OCI-LY1 (cell line): ENCODE measurements at regions not wholly inside any gene's neighbourhood (a gene's known extent, or its start where the extent isn't known, plus 50 kb on each side); places are given as distances from the start of the nearest gene placed in this dataset.

Experiments
- H2AFZ ChIP-seq: fragments of 200-600 bp; sonication (generic), shearing (Covaris generic); 2 replicates; pipeline ENCODE4 v1.6.0; 2014; ENCODE audit warnings: antibody characterized with exemption, mild to moderate bottlenecking, low read length
- H3F3A ChIP-seq: fragments of 200-600 bp; sonication (generic), shearing (Covaris generic); 2 replicates; pipeline ENCODE4 v1.6.0; 2014; ENCODE audit warnings: mild to moderate bottlenecking, antibody characterized with exemption, low read length, moderate library complexity; ENCODE audit not compliant: insufficient read depth
- H3K27ac ChIP-seq: fragments of 200-600 bp; sonication (generic); 2 replicates; pipeline ENCODE4 v1.5.1; 2014; ENCODE audit warnings: low read length, mixed run types, mild to moderate bottlenecking, low read depth; ENCODE audit not compliant: poor library complexity, severe bottlenecking
- H3K27me3 ChIP-seq: fragments of 200-600 bp; sonication (generic); 2 replicates; pipeline ENCODE4 v1.6.0; 2014; ENCODE audit warnings: antibody characterized with exemption, mild to moderate bottlenecking, low read length, moderate library complexity; ENCODE audit not compliant: insufficient read depth
- H3K36me3 ChIP-seq: fragments of 200-600 bp; sonication (generic); 2 replicates; pipeline ENCODE4 v1.6.1; 2014; ENCODE audit warnings: mild to moderate bottlenecking, antibody characterized with exemption, low read length, moderate library complexity, mixed read lengths; ENCODE audit not compliant: insufficient read depth
- H3K4me1 ChIP-seq: fragments of 200-600 bp; sonication (generic); 2 replicates; pipeline ENCODE4 v1.5.1; 2014; ENCODE audit warnings: mild to moderate bottlenecking, low read length, moderate library complexity; ENCODE audit not compliant: insufficient read depth, severe bottlenecking
- H3K4me2 ChIP-seq: fragments of 200-600 bp; sonication (generic), shearing (Covaris generic); 2 replicates; pipeline ENCODE4 v1.6.1; 2014; ENCODE audit warnings: low read length
- H3K4me3 ChIP-seq: fragments of 200-600 bp; sonication (generic); 2 replicates; pipeline ENCODE4 v1.5.1; 2014; ENCODE audit warnings: low read length, low read depth, mild to moderate bottlenecking, mixed read lengths; ENCODE audit not compliant: poor library complexity, severe bottlenecking
- H3K79me2 ChIP-seq: fragments of 200-600 bp; shearing (Covaris generic); 2 replicates; pipeline ENCODE4 v1.6.1; 2016; ENCODE audit warnings: mixed run types, low read length, mixed read lengths; ENCODE audit not compliant: insufficient read depth
- H3K9ac ChIP-seq: fragments of 200-600 bp; sonication (generic), shearing (Covaris generic); 2 replicates; pipeline ENCODE4 v1.6.1; 2014; ENCODE audit warnings: mild to moderate bottlenecking, low read length, mixed read lengths
- H3K9me2 ChIP-seq: fragments of 200-600 bp; sonication (generic), shearing (Covaris generic); 2 replicates; pipeline ENCODE4 v1.6.1; 2014; ENCODE audit warnings: low read depth, mild to moderate bottlenecking, low read length, mixed read lengths
- H3K9me3 ChIP-seq: fragments of 200-600 bp; shearing (Covaris generic); 2 replicates; pipeline ENCODE4 v1.6.1; 2014; ENCODE audit warnings: low read length, mixed read lengths
- H4K20me1 ChIP-seq: fragments of 200-600 bp; sonication (generic), shearing (Covaris generic); 2 replicates; pipeline ENCODE4 v1.6.0; 2016; ENCODE audit warnings: mild to moderate bottlenecking, low read length; ENCODE audit not compliant: insufficient read depth
- EZH2 ChIP-seq: fragments of 200-600 bp; sonication (generic), shearing (Covaris generic); IDR thresholded peaks from 2 replicates; pipeline ENCODE4 v1.8.0; 2017; ENCODE audit warnings: borderline replicate concordance, mixed run types, mild to moderate bottlenecking, antibody characterized with exemption, low read length, moderate library complexity, mixed read lengths
- TF ChIP-seq, protein P1 (sequence below): fragments of 200-600 bp; sonication (generic), shearing (Covaris generic); IDR thresholded peaks from 2 replicates; pipeline ENCODE4 v1.5.1; 2017; ENCODE audit warnings: mild to moderate bottlenecking, antibody characterized with exemption, low read length, moderate library complexity, mixed read lengths

DNA sequence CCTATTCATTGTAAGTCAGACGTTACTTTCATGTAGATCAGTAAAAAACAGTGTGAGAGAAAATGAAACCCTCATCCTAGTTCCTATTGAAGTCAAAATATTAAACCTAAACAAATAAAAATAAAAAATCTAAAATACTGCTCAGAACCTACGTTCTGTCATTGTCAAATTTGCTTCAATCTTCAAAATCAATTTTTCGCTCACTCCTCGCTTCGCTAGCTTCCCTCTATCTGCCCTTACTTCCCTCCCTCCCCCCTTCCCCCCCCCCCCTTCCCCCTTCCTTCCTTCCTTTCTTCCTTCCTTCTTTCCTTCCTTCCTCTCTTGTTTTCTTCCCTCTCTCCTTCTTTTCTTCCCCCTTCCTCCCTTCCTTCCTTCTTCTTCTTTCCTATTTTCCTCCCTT is 310.9 kb upstream of the PDE3A start:
- H3K27ac ChIP-seq: no peak overlapping the region
- H3K9me3 ChIP-seq: no peaks in the 10 kb centered on the region
- H4K20me1 ChIP-seq: no peaks in the 10 kb centered on the region
- H3K27me3 ChIP-seq: no peaks in the 10 kb centered on the region
- TF ChIP-seq, protein P1, sequence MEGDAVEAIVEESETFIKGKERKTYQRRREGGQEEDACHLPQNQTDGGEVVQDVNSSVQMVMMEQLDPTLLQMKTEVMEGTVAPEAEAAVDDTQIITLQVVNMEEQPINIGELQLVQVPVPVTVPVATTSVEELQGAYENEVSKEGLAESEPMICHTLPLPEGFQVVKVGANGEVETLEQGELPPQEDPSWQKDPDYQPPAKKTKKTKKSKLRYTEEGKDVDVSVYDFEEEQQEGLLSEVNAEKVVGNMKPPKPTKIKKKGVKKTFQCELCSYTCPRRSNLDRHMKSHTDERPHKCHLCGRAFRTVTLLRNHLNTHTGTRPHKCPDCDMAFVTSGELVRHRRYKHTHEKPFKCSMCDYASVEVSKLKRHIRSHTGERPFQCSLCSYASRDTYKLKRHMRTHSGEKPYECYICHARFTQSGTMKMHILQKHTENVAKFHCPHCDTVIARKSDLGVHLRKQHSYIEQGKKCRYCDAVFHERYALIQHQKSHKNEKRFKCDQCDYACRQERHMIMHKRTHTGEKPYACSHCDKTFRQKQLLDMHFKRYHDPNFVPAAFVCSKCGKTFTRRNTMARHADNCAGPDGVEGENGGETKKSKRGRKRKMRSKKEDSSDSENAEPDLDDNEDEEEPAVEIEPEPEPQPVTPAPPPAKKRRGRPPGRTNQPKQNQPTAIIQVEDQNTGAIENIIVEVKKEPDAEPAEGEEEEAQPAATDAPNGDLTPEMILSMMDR: no peak
- no peak for TF ChIP-seq EZH2
- no peak overlapping the region for H3K9ac ChIP-seq
- no peak overlapping the region for H3K4me2 ChIP-seq
- H3K79me2 ChIP-seq: no peaks in the 10 kb centered on the region
- no peaks in the 10 kb centered on the region for H3K9me2 ChIP-seq
- H3F3A ChIP-seq: no peaks in the 10 kb centered on the region
- H3K4me3 ChIP-seq: no peak overlapping the region
- no peaks in the 10 kb centered on the region for H3K36me3 ChIP-seq
- no peaks in the 10 kb centered on the region for H3K4me1 ChIP-seq
- no peak overlapping the region for H2AFZ ChIP-seq

DNA sequence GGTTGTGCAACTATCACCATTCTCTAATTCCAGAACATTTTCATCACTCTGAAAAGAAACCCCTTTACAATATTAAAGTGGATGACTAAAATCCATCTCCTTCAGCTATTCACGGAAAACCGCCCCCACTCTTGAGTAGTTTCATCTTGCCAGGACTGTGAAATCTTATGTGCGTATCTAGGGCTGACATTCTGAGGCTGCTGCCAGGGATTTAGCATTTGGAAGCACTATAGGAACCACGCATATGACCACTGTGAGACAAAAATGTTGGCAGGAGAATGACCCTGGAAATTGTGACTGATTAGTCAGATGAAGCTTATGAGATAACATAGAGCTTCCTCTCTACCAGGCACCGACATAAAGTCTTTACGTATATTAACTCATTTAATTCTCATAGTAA is 305.2 kb upstream of the PDE3A start:
- Histone ChIP-seq H3K9me3 (no peaks in the 10 kb centered on the region), H3K27me3 (no peaks in the 10 kb centered on the region), H2AFZ (no peak overlapping the region), H3K4me3 (no peak overlapping the region), H3K4me1 (no peaks in the 10 kb centered on the region), H3F3A (no peaks in the 10 kb centered on the region), H3K36me3 (no peaks in the 10 kb centered on the region), H3K4me2 (no peak overlapping the region), H4K20me1 (no peaks in the 10 kb centered on the region), H3K9me2 (no peaks in the 10 kb centered on the region), H3K27ac (no peak overlapping the region), H3K9ac (no peak overlapping the region), H3K79me2 (no peaks in the 10 kb centered on the region)
- TF ChIP-seq, protein P1: no peak
- TF ChIP-seq EZH2: no peak

DNA sequence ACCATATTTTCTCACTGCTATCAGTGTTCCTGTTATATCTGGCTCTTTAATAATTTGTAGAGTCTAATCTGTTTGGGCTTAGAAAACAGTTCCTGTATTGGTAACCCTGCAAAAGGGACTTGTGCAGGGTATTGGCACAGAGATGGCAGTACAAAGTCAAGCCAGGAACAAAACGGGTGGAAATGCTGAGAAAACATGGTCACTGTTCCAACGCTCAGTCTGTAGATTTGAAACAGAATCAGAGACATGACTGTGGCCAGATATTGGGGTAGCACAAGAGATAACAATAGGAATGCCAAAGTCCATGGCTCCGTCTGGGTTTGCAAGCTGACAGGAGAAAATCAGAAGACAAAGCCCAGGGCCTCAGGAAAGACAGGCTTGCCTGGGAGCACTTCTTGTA is 290.7 kb upstream of the PDE3A start:
- Histone ChIP-seq H3K9me2 (no peaks in the 10 kb centered on the region), H3K9ac (no peak overlapping the region), H3K36me3 (no peaks in the 10 kb centered on the region), H3K4me2 (no peak overlapping the region), H3K4me3 (no peak overlapping the region), H3K27ac (no peak overlapping the region), H3K79me2 (no peaks in the 10 kb centered on the region), H2AFZ (no peak overlapping the region), H3K27me3 (no peaks in the 10 kb centered on the region), H4K20me1 (no peaks in the 10 kb centered on the region), H3K4me1 (no peaks in the 10 kb centered on the region), H3K9me3 (no peaks in the 10 kb centered on the region), H3F3A (no peaks in the 10 kb centered on the region)
- no peak for TF ChIP-seq EZH2
- TF ChIP-seq, protein P1: no peak
